ENCODE measurements at regions not wholly inside any gene's neighbourhood (a gene's known extent, or its start where the extent isn't known, plus 50 kb on each side); places are given as distances from the start of the nearest gene placed in this dataset.

DNA sequence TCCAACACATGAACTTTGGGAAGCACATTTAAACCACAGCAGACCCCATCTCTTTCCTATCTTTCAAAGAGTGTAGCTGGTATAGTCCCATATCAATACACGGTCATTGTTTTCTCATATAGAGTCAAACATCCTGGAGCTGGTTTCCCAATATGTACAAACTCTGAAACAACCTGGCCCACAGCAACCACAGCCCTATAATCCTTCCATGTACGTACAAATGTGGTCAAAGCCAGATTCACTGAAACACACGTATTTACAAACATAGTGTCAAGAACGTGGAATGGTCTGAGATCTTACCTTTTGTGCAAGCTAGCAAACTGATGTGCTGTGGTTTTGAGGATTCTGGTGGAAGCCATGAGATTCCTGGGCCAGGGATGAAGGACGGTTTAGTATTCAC is 97.3 kb downstream of the HS1BP3 start:
- peaks cover 0 to 11% (median 8%) of the 10 kb centered on the region in 4 donors for H3K4me1 ChIP-seq
- intact Hi-C loops (cut with DNase I), result no loop called here
- H3K27me3 ChIP-seq, result no peaks in the 10 kb centered on the region
- H3K9me3 ChIP-seq, result no peaks in the 10 kb centered on the region
- no peaks in the 10 kb centered on the region for H3K36me3 ChIP-seq
- DNase-seq (ENCODE audit: extremely low spot score), result no peak
- WGBS, result 76% methylated on average over 5 of the region's 5 CpGs
- H3K27ac ChIP-seq (replicated peaks in 1 of 4), result no peak overlapping the region
- TF ChIP-seq POLR2A (IDR thresholded peaks at IDR 0.05; ENCODE audit: low read depth), result no peak
- H3K4me3 ChIP-seq, result no peak overlapping the region

DNA sequence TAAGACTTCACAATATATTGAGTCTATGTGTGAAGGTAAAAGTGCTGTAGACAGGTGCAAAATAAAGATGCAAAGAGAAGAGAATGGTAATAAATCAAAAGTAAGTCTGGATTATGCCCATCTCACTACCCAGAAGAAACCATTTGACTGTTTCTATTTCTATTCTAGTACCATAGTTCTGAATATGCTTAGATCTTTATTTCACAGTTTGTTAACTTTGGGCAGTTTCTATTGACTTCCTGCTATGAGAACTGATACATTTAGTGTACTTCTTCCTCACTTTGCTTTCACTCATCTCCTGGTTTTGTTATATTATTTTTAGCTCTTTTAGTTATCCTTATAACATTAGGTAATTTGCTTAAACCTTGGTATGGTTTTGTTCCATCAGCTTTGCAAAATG is 94.9 kb downstream of the HS1BP3 start:
- Histone ChIP-seq H3K27me3 (no peaks in the 10 kb centered on the region), H3K4me3 (no peak overlapping the region), H3K4me1 (peaks cover 0 to 9% (median 6%) of the 10 kb centered on the region in 4 donors), H3K9me3 (no peaks in the 10 kb centered on the region), H3K27ac (replicated peaks in 1 of 4) (no peak overlapping the region), H3K36me3 (no peaks in the 10 kb centered on the region)
- intact Hi-C loops (cut with DNase I), result no loop called here
- DNase-seq (ENCODE audit: extremely low spot score), result no peak
- TF ChIP-seq POLR2A (IDR thresholded peaks at IDR 0.05; ENCODE audit: low read depth), result no peak
- no peak for TF ChIP-seq POLR2AphosphoS5 (IDR thresholded peaks at IDR 0.05)

DNA sequence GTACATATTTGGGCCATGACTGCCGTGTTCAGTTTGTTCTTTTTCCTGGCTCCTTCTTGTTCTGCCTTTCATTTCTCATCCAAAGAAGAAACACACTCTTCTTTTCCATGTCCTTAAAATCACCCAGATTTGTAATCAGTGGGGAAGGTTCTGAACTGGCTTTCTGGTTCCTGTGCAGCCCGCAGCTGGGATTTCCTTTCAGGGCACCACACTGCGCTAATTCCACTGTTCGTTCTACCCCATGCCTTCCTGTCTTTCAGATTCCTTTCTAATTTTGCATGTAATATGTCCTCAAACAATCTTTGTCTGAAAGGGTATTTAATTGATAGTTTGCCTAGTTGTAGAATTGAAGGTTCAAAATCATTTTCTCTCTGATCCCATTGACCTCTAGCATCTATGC is 94.1 kb downstream of the HS1BP3 start:
- Histone ChIP-seq H3K4me1 (peaks cover 0 to 1% (median 0%) of the 10 kb centered on the region in 4 donors), H3K27ac (replicated peaks in 1 of 4) (no peak overlapping the region), H3K9me3 (no peaks in the 10 kb centered on the region), H3K36me3 (no peaks in the 10 kb centered on the region), H3K4me3 (no peak overlapping the region), H3K27me3 (no peaks in the 10 kb centered on the region)
- WGBS, result 83% methylated on average over 4 of the region's 4 CpGs
- TF ChIP-seq POLR2A (IDR thresholded peaks at IDR 0.05; ENCODE audit: low read depth), result no peak
- TF ChIP-seq POLR2AphosphoS5 (IDR thresholded peaks at IDR 0.05), result no peak
- TF ChIP-seq, protein P1, sequence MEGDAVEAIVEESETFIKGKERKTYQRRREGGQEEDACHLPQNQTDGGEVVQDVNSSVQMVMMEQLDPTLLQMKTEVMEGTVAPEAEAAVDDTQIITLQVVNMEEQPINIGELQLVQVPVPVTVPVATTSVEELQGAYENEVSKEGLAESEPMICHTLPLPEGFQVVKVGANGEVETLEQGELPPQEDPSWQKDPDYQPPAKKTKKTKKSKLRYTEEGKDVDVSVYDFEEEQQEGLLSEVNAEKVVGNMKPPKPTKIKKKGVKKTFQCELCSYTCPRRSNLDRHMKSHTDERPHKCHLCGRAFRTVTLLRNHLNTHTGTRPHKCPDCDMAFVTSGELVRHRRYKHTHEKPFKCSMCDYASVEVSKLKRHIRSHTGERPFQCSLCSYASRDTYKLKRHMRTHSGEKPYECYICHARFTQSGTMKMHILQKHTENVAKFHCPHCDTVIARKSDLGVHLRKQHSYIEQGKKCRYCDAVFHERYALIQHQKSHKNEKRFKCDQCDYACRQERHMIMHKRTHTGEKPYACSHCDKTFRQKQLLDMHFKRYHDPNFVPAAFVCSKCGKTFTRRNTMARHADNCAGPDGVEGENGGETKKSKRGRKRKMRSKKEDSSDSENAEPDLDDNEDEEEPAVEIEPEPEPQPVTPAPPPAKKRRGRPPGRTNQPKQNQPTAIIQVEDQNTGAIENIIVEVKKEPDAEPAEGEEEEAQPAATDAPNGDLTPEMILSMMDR (IDR thresholded peaks at IDR 0.05), result no peak
- no peak for TF ChIP-seq EP300 (IDR thresholded peaks at IDR 0.05)
- DNase-seq (ENCODE audit: extremely low spot score), result no peak
- intact Hi-C loops (cut with DNase I), result no loop called here

DNA sequence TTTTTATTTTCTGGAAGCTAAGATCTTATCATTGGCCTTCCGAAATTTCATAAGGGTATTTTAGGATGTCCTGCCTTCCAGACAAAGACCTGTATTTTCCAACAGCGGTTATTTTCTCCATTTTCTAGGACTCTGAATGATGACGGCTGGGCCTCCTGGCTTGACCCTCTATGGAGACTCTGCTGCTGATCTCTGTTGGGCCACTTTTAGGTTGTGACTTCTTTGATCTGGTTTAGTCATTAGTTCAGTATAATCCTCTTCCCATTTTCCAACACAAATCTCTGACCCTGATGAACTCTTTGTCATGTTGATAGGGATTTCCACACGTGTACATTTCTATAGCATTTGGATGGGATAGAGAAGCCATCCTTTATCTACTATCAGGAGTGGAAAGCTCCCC is 93.7 kb downstream of the HS1BP3 start:
- Histone ChIP-seq H3K27ac (replicated peaks in 1 of 4) (no peak overlapping the region), H3K4me3 (no peak overlapping the region), H3K27me3 (no peaks in the 10 kb centered on the region), H3K4me1 (no peaks in the 10 kb centered on the region), H3K36me3 (no peaks in the 10 kb centered on the region), H3K9me3 (no peaks in the 10 kb centered on the region)
- WGBS, result 93% methylated on average over 4 of the region's 4 CpGs
- TF ChIP-seq EP300 (IDR thresholded peaks at IDR 0.05) (no peak), POLR2AphosphoS5 (IDR thresholded peaks at IDR 0.05) (no peak), POLR2A (IDR thresholded peaks at IDR 0.05; ENCODE audit: low read depth) (no peak)
- TF ChIP-seq, protein P1 (IDR thresholded peaks at IDR 0.05), result no peak
- intact Hi-C loops (cut with DNase I), result no loop called here
- no peak for DNase-seq (ENCODE audit: extremely low spot score)

DNA sequence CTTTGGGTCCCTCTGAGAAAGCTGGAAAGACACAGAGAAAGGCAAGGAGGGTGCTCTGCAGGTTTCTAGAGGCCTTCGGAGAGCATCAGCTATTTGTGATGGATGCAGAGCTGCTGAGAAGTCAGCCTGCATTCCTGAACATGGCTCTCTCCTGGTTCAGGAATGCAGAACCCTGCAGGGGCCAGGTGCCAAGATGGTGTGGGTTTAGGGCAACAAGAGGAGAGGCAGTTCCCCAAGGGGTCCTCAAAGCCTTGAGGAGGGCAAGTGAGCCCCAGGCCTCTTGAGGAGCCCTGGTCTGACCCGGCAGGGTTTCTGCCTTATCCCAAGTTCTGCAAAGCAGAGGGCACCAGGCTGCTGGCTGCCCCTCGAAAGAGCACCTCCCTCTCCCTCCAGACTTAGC is 93.3 kb downstream of the HS1BP3 start:
- Histone ChIP-seq H3K36me3 (no peaks in the 10 kb centered on the region), H3K4me3 (no peak overlapping the region), H3K27me3 (no peaks in the 10 kb centered on the region), H3K9me3 (no peaks in the 10 kb centered on the region), H3K27ac (replicated peaks in 1 of 4) (no peak overlapping the region), H3K4me1 (no peaks in the 10 kb centered on the region)
- TF ChIP-seq EP300 (IDR thresholded peaks at IDR 0.05) (no peak), POLR2AphosphoS5 (IDR thresholded peaks at IDR 0.05) (no peak), POLR2A (IDR thresholded peaks at IDR 0.05; ENCODE audit: low read depth) (no peak)
- TF ChIP-seq, protein P1 (IDR thresholded peaks at IDR 0.05), result no peak
- WGBS, result 96% methylated on average over 3 of the region's 3 CpGs
- intact Hi-C loops (cut with DNase I), result no loop called here
- DNase-seq (ENCODE audit: extremely low spot score), result no peak

DNA sequence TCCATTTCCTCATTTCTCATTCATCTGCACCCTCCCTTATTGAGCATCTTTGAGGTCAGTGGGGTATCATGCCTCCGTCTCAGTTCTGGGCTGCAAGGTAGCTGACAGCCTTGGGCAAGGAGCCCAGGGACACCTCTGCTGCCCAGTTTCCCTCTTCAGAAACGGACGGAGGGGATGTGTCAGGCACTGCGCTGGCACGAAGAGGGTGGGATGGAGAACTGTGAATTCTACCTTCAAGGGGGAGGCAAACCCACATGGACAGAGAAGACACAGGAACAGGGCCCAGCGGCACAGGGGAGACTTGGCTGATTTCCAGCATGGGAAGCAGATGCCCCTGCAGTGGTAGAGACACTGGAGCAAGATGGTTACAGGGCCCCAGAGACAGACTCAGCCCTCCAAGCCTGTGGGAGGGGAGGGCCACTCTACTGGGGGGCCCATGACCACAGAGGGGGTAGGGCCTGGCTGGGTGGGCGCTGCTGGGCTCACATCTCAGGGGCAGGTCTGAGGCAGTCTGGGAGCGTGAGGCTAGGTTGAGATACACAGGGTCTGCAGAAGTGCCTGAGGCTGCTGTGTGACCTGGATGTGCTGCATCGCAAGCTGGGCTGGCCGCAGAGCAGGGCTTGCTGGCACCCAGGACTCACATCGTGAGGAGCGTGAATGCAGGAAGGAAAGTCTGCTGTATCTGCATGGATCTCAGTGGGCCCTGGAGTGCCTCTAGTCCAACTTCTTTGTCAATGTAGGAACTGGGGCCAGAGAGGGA is 92.3 kb downstream of the HS1BP3 start:
- TF ChIP-seq, protein P1 (IDR thresholded peaks at IDR 0.05), result no peak
- TF ChIP-seq POLR2A (IDR thresholded peaks at IDR 0.05; ENCODE audit: low read depth) (no peak), EP300 (IDR thresholded peaks at IDR 0.05) (no peak), POLR2AphosphoS5 (IDR thresholded peaks at IDR 0.05) (no peak)
- no peaks in the 10 kb centered on the region for H3K9me3 ChIP-seq
- intact Hi-C loops (cut with DNase I), result no loop called here
- WGBS, result 95% methylated on average over 6 of the region's 12 CpGs
- H3K4me3 ChIP-seq, result no peak overlapping the region
- no peaks in the 10 kb centered on the region for H3K27me3 ChIP-seq
- no peaks in the 10 kb centered on the region for H3K36me3 ChIP-seq
- H3K27ac ChIP-seq (replicated peaks in 1 of 4), result no peak overlapping the region
- DNase-seq (ENCODE audit: extremely low spot score), result no peak
- H3K4me1 ChIP-seq, result no peaks in the 10 kb centered on the region
